ENCODE measurements at regions not wholly inside any gene's neighbourhood (a gene's known extent, or its start where the extent isn't known, plus 50 kb on each side); places are given as distances from the start of the nearest gene placed in this dataset.
A peak's percentile ranks its signal among the peaks of the same experiment; 100 is the strongest.

- Histone ChIP-seq H3K9me3 (ENCODE audit: low read depth, low read length) (no peaks in the 10 kb centered on the region), H3K27me3 (ENCODE audit: insufficient read depth, low read length) (no peaks in the 10 kb centered on the region), H3K36me3 (ENCODE audit: insufficient read depth, low read length) (no peaks in the 10 kb centered on the region), H4K20me1 (ENCODE audit: insufficient read depth, low read length) (no peaks in the 10 kb centered on the region), H3K4me1 (ENCODE audit: insufficient read depth, low read length) (peaks cover 47% of the 10 kb centered on the region), H3K4me3 (ENCODE audit: insufficient read depth, low read length) (no peak overlapping the region), H3K79me2 (ENCODE audit: insufficient read depth, low read length) (no peaks in the 10 kb centered on the region), H3K27ac (ENCODE audit: low read depth, low read length) (peak overlapping the region; percentile 3), H2AFZ (ENCODE audit: low read length) (no peak overlapping the region), H3K4me2 (ENCODE audit: insufficient read depth, low read length) (peak overlapping the region; percentile 20)
- DNase-seq (ENCODE audit: insufficient read length, low spot score, missing footprints) = no peak
- no peak for TF ChIP-seq CTCF (IDR thresholded peaks at IDR 0.05; ENCODE audit: extremely low read depth, low read depth, low read length)
Observed at GRCh38 chr2:203585516-203585915, 50.4 kb upstream of the RAPH1 start.

- peak overlapping the region; percentile 25 for H2AFZ ChIP-seq (ENCODE audit: low read length)
- no peaks in the 10 kb centered on the region for H3K27me3 ChIP-seq (ENCODE audit: insufficient read depth, low read length)
- DNase-seq (ENCODE audit: insufficient read length, low spot score, missing footprints) = no peak
- H3K4me2 ChIP-seq (ENCODE audit: insufficient read depth, low read length) = peak overlapping the region; percentile 20
- no peaks in the 10 kb centered on the region for H3K79me2 ChIP-seq (ENCODE audit: insufficient read depth, low read length)
- H3K4me1 ChIP-seq (ENCODE audit: insufficient read depth, low read length) = peaks cover 50% of the 10 kb centered on the region
- no peak overlapping the region for H3K4me3 ChIP-seq (ENCODE audit: insufficient read depth, low read length)
- TF ChIP-seq CTCF (IDR thresholded peaks at IDR 0.05; ENCODE audit: extremely low read depth, low read depth, low read length) = no peak
- H4K20me1 ChIP-seq (ENCODE audit: insufficient read depth, low read length) = no peaks in the 10 kb centered on the region
- no peaks in the 10 kb centered on the region for H3K36me3 ChIP-seq (ENCODE audit: insufficient read depth, low read length)
- H3K27ac ChIP-seq (ENCODE audit: low read depth, low read length) = peak overlapping the region; percentile 3
- no peaks in the 10 kb centered on the region for H3K9me3 ChIP-seq (ENCODE audit: low read depth, low read length)
Observed at GRCh38 chr2:203586206-203586605, 51.1 kb upstream of the RAPH1 start.

- Histone ChIP-seq H3K9me3 (ENCODE audit: low read depth, low read length) (no peaks in the 10 kb centered on the region), H4K20me1 (ENCODE audit: insufficient read depth, low read length) (no peaks in the 10 kb centered on the region), H3K27ac (ENCODE audit: low read depth, low read length) (no peak overlapping the region), H3K4me2 (ENCODE audit: insufficient read depth, low read length) (no peak overlapping the region), H2AFZ (ENCODE audit: low read length) (peak overlapping the region; percentile 15), H3K4me1 (ENCODE audit: insufficient read depth, low read length) (peaks cover 52% of the 10 kb centered on the region), H3K36me3 (ENCODE audit: insufficient read depth, low read length) (no peaks in the 10 kb centered on the region), H3K27me3 (ENCODE audit: insufficient read depth, low read length) (no peaks in the 10 kb centered on the region), H3K79me2 (ENCODE audit: insufficient read depth, low read length) (no peaks in the 10 kb centered on the region), H3K4me3 (ENCODE audit: insufficient read depth, low read length) (no peak overlapping the region)
- TF ChIP-seq CTCF (IDR thresholded peaks at IDR 0.05; ENCODE audit: extremely low read depth, low read depth, low read length) = no peak
- no peak for DNase-seq (ENCODE audit: insufficient read length, low spot score, missing footprints)
Observed at GRCh38 chr2:203586696-203587095, 51.6 kb upstream of the RAPH1 start.

GRCh38 chr2:203590496-203590895 lies 55.4 kb upstream of the RAPH1 start:
- Histone ChIP-seq H2AFZ (ENCODE audit: low read length) (no peak overlapping the region), H3K4me1 (ENCODE audit: insufficient read depth, low read length) (peaks cover 34% of the 10 kb centered on the region), H3K4me3 (ENCODE audit: insufficient read depth, low read length) (no peak overlapping the region), H3K79me2 (ENCODE audit: insufficient read depth, low read length) (no peaks in the 10 kb centered on the region), H3K4me2 (ENCODE audit: insufficient read depth, low read length) (no peak overlapping the region), H4K20me1 (ENCODE audit: insufficient read depth, low read length) (no peaks in the 10 kb centered on the region), H3K27ac (ENCODE audit: low read depth, low read length) (no peak overlapping the region), H3K9me3 (ENCODE audit: low read depth, low read length) (no peaks in the 10 kb centered on the region), H3K36me3 (ENCODE audit: insufficient read depth, low read length) (no peaks in the 10 kb centered on the region), H3K27me3 (ENCODE audit: insufficient read depth, low read length) (no peaks in the 10 kb centered on the region)
- DNase-seq (ENCODE audit: insufficient read length, low spot score, missing footprints) = no peak
- TF ChIP-seq CTCF (IDR thresholded peaks at IDR 0.05; ENCODE audit: extremely low read depth, low read depth, low read length) = no peak

Measured in osteoblast (primary cell).